ENCODE measurements at regions not wholly inside any gene's neighbourhood (a gene's known extent, or its start where the extent isn't known, plus 50 kb on each side); places are given as distances from the start of the nearest gene placed in this dataset.
A peak's percentile ranks its signal among the peaks of the same experiment; 100 is the strongest.

DNA sequence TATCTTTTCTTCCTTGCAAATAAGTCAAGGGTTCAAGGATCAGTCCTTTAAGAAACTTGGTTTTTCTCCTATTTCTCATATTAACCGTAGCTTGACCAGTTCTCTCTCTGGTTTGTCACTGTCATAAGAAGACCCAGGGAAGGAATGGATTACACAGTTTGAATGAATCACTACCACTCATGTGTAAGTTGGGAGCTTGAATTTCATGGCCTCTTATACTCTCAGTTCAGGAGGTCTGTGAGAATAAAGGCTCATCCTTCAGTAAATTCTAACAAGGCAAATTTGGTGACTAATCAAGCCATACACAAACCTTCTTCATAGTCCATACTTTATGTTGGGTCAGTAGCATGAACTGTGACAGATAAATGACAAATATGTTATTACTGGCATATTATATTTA lies 323.1 kb upstream of the ACTBL2 start:
- DNase-seq (ENCODE audit: low read depth, low spot score), result no peak

GRCh38 chr5:57805170-57805569 lies 322.6 kb upstream of the ACTBL2 start:
- no peak for DNase-seq (ENCODE audit: low read depth, low spot score)

- no peak for DNase-seq (ENCODE audit: low read depth, low spot score)
These were observed 321.9 kb upstream of the ACTBL2 start for GRCh38 chr5:57804505-57804904.

GRCh38 chr5:57804007-57804444 lies 321.4 kb upstream of the ACTBL2 start:
- no peak for DNase-seq (ENCODE audit: low read depth, low spot score)

DNA sequence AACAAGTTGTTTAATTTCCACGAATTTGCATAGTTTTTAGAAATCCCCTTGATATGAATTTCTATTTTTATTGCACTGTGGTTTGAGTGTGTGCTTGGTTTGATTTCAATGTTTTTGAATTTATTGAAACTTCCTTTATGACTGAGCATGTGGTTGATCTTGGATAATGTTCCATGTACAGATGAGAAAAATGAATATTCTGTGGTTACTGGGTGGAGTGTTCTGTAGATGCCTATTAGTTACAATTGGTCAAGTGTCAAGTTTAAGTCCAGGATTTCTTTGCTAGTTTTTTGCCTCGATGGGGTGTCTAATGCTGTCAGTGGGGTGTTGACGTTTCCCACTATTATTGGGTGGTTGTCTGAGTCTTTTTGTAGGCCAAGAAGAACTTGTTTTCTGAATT lies 319.5 kb upstream of the ACTBL2 start:
- DNase-seq (ENCODE audit: low read depth, low spot score), result no peak

DNA sequence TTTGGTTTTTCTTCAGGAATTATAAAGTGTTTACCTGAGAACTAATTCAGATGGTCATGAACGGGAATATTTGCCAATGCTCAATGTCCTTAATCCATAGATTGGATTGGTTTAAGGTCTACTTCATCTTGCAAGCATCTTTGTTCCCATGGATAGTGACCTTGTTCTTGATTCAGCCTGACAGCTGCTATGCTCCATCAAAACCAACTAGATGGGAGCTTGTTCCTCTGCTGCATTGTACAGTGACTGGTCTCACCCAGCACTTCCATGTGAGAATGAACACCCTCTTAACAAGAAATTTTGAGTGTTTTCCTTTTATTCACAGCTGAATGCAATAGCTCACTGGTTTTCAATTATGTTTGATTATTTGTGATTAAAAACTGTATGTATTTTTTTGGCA lies 312.6 kb upstream of the ACTBL2 start:
- DNase-seq (ENCODE audit: low read depth, low spot score), result no peak

- DNase-seq (ENCODE audit: low read depth, low spot score), result no peak
These were observed 309.3 kb upstream of the ACTBL2 start for GRCh38 chr5:57791875-57792274.

DNA sequence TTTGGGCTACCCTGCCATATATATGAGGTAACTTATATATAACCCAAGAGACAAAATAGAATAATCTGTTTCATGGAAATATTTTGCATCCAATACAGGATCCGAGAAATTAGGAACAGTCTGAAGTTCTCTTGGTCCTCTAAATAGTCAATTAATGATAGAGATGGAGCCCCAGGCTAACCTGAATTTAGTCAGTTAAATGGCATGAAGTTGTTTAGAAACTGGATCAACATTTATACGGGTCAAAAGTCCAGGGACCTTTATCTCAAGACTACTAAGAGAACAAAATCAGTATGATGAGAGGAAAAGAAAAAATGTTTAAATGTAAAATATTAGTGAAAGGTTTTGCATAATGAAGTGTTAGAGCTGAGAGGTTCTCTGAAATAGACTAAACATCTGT lies 303.3 kb upstream of the ACTBL2 start:
- DNase-seq (ENCODE audit: low read depth, low spot score), result no peak

GRCh38 chr5:57784121-57784520 lies 301.5 kb upstream of the ACTBL2 start:
- no peak for DNase-seq (ENCODE audit: low read depth, low spot score)

- no peak for DNase-seq (ENCODE audit: low read depth, low spot score)
These were observed 301.1 kb upstream of the ACTBL2 start for GRCh38 chr5:57783693-57784092.

DNA sequence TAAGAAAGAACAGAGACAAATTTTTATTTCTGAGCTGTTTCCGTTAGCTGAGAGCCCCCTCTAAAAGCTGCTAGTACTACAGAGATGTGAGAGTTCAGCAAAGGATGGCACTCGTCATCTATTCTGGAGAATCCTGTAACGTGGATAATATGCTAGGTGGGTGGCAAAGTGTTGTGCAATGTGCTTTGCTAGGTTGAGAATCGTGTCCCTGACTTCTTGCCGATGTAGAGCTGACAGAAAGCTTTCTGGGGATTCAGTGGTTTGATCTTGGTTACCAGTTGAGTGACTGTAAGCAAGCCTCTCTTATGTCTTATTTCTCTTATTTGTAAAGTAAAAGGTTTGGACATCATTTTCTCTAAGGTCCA lies 298.3 kb upstream of the ACTBL2 start:
- DNase-seq (ENCODE audit: low read depth, low spot score), result no peak

DNA sequence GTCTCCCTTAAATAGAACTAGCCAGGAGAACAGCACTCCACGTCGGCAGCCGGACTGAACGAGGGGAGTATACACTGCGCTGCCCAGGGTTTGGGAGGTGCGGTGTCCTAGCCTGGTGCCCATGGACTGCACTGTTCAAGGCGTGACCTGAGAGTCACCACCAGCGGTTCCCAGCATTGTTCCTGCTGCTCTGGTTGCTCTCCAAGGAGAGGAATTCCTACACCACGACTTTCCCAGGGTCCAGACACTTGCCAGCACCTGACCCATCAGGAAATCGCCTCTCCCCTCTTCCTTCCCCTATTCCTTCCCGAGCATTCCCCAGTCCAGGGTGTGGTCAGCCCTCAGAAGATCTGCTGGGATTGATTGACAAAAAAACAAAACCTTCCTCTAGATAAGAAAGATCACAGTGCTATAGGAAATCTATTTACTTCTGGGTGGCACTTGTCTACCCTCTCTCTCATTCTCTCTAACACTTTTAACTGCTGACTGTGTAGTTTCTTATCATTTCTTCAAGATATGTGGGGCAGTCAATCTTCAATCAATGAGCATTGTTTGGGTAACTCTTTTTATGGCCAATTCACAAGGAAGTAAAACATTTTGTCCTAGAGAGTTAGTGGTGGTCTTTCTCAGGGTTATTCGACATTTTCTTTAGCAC lies 297.8 kb upstream of the ACTBL2 start:
- DNase-seq (ENCODE audit: low read depth, low spot score), result no peak

- peak; percentile 38 for DNase-seq (ENCODE audit: low read depth, low spot score)
These were observed 297.0 kb upstream of the ACTBL2 start for GRCh38 chr5:57779383-57780223.

DNA sequence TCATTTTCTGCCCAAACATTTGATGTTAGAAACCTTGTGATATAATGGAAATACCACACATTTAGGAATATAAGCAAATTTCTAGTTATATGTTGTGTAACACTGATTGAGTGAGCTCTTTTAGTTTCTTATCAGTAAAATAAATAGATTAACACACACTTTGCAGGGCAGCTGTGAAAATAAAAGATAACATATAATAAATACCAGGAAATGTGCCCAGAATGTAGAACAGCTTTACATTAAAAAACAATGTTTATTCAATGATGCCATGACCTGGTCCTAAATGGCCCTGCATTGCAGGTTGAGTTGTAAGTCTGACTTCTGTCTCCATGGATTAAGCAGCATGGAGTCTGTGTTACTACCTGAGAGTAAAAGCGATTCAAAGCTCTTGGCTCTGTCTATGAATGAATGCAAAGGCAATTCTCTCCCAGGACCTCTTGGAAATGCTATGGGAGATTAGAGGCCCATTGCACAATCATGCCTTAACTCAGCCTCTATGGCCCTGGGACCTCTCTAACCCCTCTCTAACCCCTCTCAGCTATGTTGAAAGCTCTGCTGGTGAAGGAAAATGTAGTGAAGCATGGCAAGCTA lies 296.0 kb upstream of the ACTBL2 start:
- no peak for DNase-seq (ENCODE audit: low read depth, low spot score)

GRCh38 chr5:57777174-57777581 lies 294.6 kb upstream of the ACTBL2 start:
- no peak for DNase-seq (ENCODE audit: low read depth, low spot score)

DNA sequence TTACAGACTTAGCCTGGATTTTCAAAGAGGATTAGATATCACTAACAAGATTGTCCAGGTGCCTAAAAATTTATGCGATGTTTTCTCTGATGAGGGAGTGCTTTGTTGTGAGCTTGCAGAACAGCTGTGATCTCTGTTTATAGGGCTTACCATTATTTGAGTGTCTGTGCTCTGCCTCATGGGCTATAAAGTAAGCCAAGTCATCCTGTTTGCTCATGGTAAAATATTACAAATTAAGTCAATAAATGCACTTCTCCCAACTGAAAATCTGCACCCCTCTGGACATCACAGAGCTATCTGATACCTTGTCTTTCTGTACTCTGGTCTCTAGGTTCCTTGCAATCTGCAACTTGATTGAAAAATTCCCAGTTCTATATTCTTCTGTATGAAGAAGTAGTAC lies 293.4 kb upstream of the ACTBL2 start:
- no peak for DNase-seq (ENCODE audit: low read depth, low spot score)

GRCh38 chr5:57774439-57774838 lies 291.8 kb upstream of the ACTBL2 start:
- DNase-seq (ENCODE audit: low read depth, low spot score), result no peak

GRCh38 chr5:57772512-57772911 lies 289.9 kb upstream of the ACTBL2 start:
- no peak for DNase-seq (ENCODE audit: low read depth, low spot score)

DNA sequence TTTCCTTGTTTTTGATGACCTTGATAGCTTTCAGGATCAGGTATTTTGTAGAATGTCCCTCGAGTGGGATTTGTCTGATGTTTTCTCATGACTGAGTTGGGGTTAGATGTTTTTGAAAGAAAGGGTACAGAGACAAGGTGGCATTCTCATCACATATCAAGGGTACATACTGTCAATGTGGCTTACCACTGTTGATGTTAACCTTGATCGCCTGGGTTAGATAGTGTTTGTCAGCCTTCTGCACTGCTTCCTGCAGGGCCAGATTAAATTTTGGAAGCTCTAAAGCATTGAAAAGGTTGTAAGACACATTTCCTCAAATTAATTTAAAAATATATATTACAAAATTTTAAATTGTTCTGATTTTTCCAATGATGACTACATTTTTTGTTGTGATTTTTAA lies 287.4 kb upstream of the ACTBL2 start:
- DNase-seq (ENCODE audit: low read depth, low spot score), result no peak

- DNase-seq (ENCODE audit: low read depth, low spot score), result no peak
These were observed 286.1 kb upstream of the ACTBL2 start for GRCh38 chr5:57768745-57769144.

GRCh38 chr5:57764479-57765089 lies 282.0 kb upstream of the ACTBL2 start:
- no peak for DNase-seq (ENCODE audit: low read depth, low spot score)

- no peak for DNase-seq (ENCODE audit: low read depth, low spot score)
These were observed 278.9 kb upstream of the ACTBL2 start for GRCh38 chr5:57761513-57761912.

- no peak for DNase-seq (ENCODE audit: low read depth, low spot score)
These were observed 272.0 kb upstream of the ACTBL2 start for GRCh38 chr5:57754616-57755015.
